Tongue (tissue), 1 donor: ENCODE measurements at regions not wholly inside any gene's neighbourhood (a gene's known extent, or its start where the extent isn't known, plus 50 kb on each side); places are given as distances from the start of the nearest gene placed in this dataset.

ENCODE experiments used
- DNase-seq: peaks from one replicate; pipeline ENCODE4 v3.0.0-alpha.2; 2015

GRCh38 chr2:40507432-40507831 lies 55.5 kb upstream of the SLC8A1 start:
- no peak for DNase-seq

GRCh38 chr2:40510304-40510703 lies 58.4 kb upstream of the SLC8A1 start:
- no peak for DNase-seq

GRCh38 chr2:40511661-40512213 lies 59.8 kb upstream of the SLC8A1 start:
- DNase-seq, result peak; percentile 67

- peak; percentile 17 for DNase-seq
Measured at GRCh38 chr2:40512256-40512655, 60.4 kb upstream of the SLC8A1 start.

GRCh38 chr2:40513201-40513600 lies 61.3 kb upstream of the SLC8A1 start:
- no peak for DNase-seq

GRCh38 chr2:40516604-40517003 lies 64.7 kb upstream of the SLC8A1 start:
- no peak for DNase-seq

- DNase-seq, result no peak
Measured at GRCh38 chr2:40528564-40528963, 76.7 kb upstream of the SLC8A1 start.

- no peak for DNase-seq
Measured at GRCh38 chr2:40531359-40531758, 79.5 kb upstream of the SLC8A1 start.

- DNase-seq, result no peak
Measured at GRCh38 chr2:40534528-40534927, 82.6 kb upstream of the SLC8A1 start.

- DNase-seq, result no peak
Measured at GRCh38 chr2:40535972-40536371, 84.1 kb upstream of the SLC8A1 start.

GRCh38 chr2:40540026-40540425 lies 88.1 kb upstream of the SLC8A1 start:
- DNase-seq, result no peak

GRCh38 chr2:40543381-40543780 lies 91.5 kb upstream of the SLC8A1 start:
- no peak for DNase-seq

GRCh38 chr2:40544072-40544471 lies 92.2 kb upstream of the SLC8A1 start:
- no peak for DNase-seq

- no peak for DNase-seq
Measured at GRCh38 chr2:40545645-40546044, 93.8 kb upstream of the SLC8A1 start.

- no peak for DNase-seq
Measured at GRCh38 chr2:40546439-40547191, 94.7 kb upstream of the SLC8A1 start.

GRCh38 chr2:40548521-40548920 lies 96.6 kb upstream of the SLC8A1 start:
- DNase-seq, result no peak

- DNase-seq, result no peak
Measured at GRCh38 chr2:40550085-40550484, 98.2 kb upstream of the SLC8A1 start.

GRCh38 chr2:40551081-40551480 lies 99.2 kb upstream of the SLC8A1 start:
- DNase-seq, result no peak

- DNase-seq, result peak; percentile 60
Measured at GRCh38 chr2:40554665-40555294, 102.9 kb upstream of the SLC8A1 start.

GRCh38 chr2:40556293-40556692 lies 104.4 kb upstream of the SLC8A1 start:
- no peak for DNase-seq

- no peak for DNase-seq
Measured at GRCh38 chr2:40556739-40557138, 104.8 kb upstream of the SLC8A1 start.

- DNase-seq, result no peak
Measured at GRCh38 chr2:40558761-40559160, 106.9 kb upstream of the SLC8A1 start.

GRCh38 chr2:40559175-40559574 lies 107.3 kb upstream of the SLC8A1 start:
- DNase-seq, result no peak

- DNase-seq, result no peak
Measured at GRCh38 chr2:40564184-40564583, 112.3 kb upstream of the SLC8A1 start.
